ENCODE measurements at regions not wholly inside any gene's neighbourhood (a gene's known extent, or its start where the extent isn't known, plus 50 kb on each side); places are given as distances from the start of the nearest gene placed in this dataset.

- TF ChIP-seq TEAD4 (IDR thresholded peaks at IDR 0.05) (no peak), CREB1 (IDR thresholded peaks at IDR 0.05; ENCODE audit: low read depth) (no peak), REST (IDR thresholded peaks at IDR 0.05; ENCODE audit: low read depth) (no peak), FOXM1 (IDR thresholded peaks at IDR 0.05; ENCODE audit: borderline replicate concordance, low read depth) (no peak), EP300 (IDR thresholded peaks at IDR 0.05; ENCODE audit: borderline replicate concordance) (no peak), RAD21 (IDR thresholded peaks at IDR 0.05; ENCODE audit: low read depth) (no peak), YY1 (IDR thresholded peaks at IDR 0.05; ENCODE audit: low read depth) (no peak)
Measured at GRCh38 chr11:16561150-16561549, 177.3 kb upstream of the C11orf58 start.

- TF ChIP-seq FOXM1 (IDR thresholded peaks at IDR 0.05; ENCODE audit: borderline replicate concordance, low read depth): no peak
- no peak for TF ChIP-seq TCF12 (IDR thresholded peaks at IDR 0.05; ENCODE audit: low read depth)
- no peak for TF ChIP-seq NFIC (IDR thresholded peaks at IDR 0.05)
- TF ChIP-seq USF1 (IDR thresholded peaks at IDR 0.05): no peak
Measured at GRCh38 chr11:16558494-16558893, 180.0 kb upstream of the C11orf58 start.

- TF ChIP-seq USF1 (IDR thresholded peaks at IDR 0.05) (no peak), RAD21 (IDR thresholded peaks at IDR 0.05; ENCODE audit: low read depth) (no peak), YY1 (IDR thresholded peaks at IDR 0.05; ENCODE audit: low read depth) (no peak)
Measured at GRCh38 chr11:16555956-16556355, 182.5 kb upstream of the C11orf58 start.

- TF ChIP-seq YY1 (IDR thresholded peaks at IDR 0.05; ENCODE audit: low read depth) (no peak), FOXM1 (IDR thresholded peaks at IDR 0.05; ENCODE audit: borderline replicate concordance, low read depth) (no peak), EGR1 (IDR thresholded peaks at IDR 0.05) (no peak), EP300 (IDR thresholded peaks at IDR 0.05; ENCODE audit: borderline replicate concordance) (no peak), TCF12 (IDR thresholded peaks at IDR 0.05; ENCODE audit: low read depth) (no peak), CREB1 (IDR thresholded peaks at IDR 0.05; ENCODE audit: low read depth) (no peak), MAX (IDR thresholded peaks at IDR 0.05) (no peak), USF1 (IDR thresholded peaks at IDR 0.05) (no peak), ZBTB7A (IDR thresholded peaks at IDR 0.05; ENCODE audit: low read depth) (no peak)
Measured at GRCh38 chr11:16554361-16554760, 184.1 kb upstream of the C11orf58 start.

GRCh38 chr11:16547879-16548278 is 190.6 kb upstream of the C11orf58 start:
- TF ChIP-seq USF1 (IDR thresholded peaks at IDR 0.05): no peak
- no peak for TF ChIP-seq FOXM1 (IDR thresholded peaks at IDR 0.05; ENCODE audit: borderline replicate concordance, low read depth)
- TF ChIP-seq ZBTB7A (IDR thresholded peaks at IDR 0.05; ENCODE audit: low read depth): no peak
- no peak for TF ChIP-seq MAX (IDR thresholded peaks at IDR 0.05)
- no peak for TF ChIP-seq CEBPB (IDR thresholded peaks at IDR 0.05)
- no peak for TF ChIP-seq EP300 (IDR thresholded peaks at IDR 0.05; ENCODE audit: borderline replicate concordance)
- no peak for TF ChIP-seq TEAD4 (IDR thresholded peaks at IDR 0.05)
- TF ChIP-seq YY1 (IDR thresholded peaks at IDR 0.05; ENCODE audit: low read depth): no peak
- TF ChIP-seq TAF1 (IDR thresholded peaks at IDR 0.05; ENCODE audit: low read depth): no peak
- no peak for TF ChIP-seq EGR1 (IDR thresholded peaks at IDR 0.05)
- TF ChIP-seq RAD21 (IDR thresholded peaks at IDR 0.05; ENCODE audit: low read depth): no peak
- no peak for TF ChIP-seq CREB1 (IDR thresholded peaks at IDR 0.05; ENCODE audit: low read depth)
- TF ChIP-seq REST (IDR thresholded peaks at IDR 0.05; ENCODE audit: low read depth): no peak
- no peak for TF ChIP-seq TCF12 (IDR thresholded peaks at IDR 0.05; ENCODE audit: low read depth)
- TF ChIP-seq NFIC (IDR thresholded peaks at IDR 0.05): no peak

- TF ChIP-seq TCF12 (IDR thresholded peaks at IDR 0.05; ENCODE audit: low read depth): no peak
Measured at GRCh38 chr11:16543642-16544041, 187.3 kb upstream of the SOX6 start.

Data from Ishikawa (cell line).